Esophagus squamous epithelium (tissue), 5 donors: ENCODE measurements at regions not wholly inside any gene's neighbourhood (a gene's known extent, or its start where the extent isn't known, plus 50 kb on each side); places are given as distances from the start of the nearest gene placed in this dataset.
"Not testable (repeated sequence)": the region's sequence is repeated elsewhere in the genome, so short reads cannot be mapped to it uniquely, and the experiment has no call there.

ENCODE experiments used
- DNase-seq: peaks from one replicate; lab custom pipeline; 2025; lab: John Stamatoyannopoulos, UW
- H3K27ac ChIP-seq, 4 donors: fragments of 200-600 bp; sonication (generic); one replicate each; pipeline ENCODE4 v1.5.1; 2016 to 2019; ENCODE audit warnings: mild to moderate bottlenecking in 1 of 4
- H3K27me3 ChIP-seq, 4 donors: fragments of 200-600 bp; sonication (generic); 1 replicate in 3 of 4; 2 replicates in 1 of 4; pipeline versions ENCODE4 v1.5.1 to v1.6.0; 2017 to 2021; ENCODE audit warnings: antibody characterized with exemption in 1 of 4
- H3K36me3 ChIP-seq, 3 donors: fragments of 200-600 bp; sonication (generic); one replicate each; pipeline ENCODE4 v1.5.1; 2016 to 2019
- H3K4me1 ChIP-seq, 3 donors: fragments of 200-600 bp; sonication (generic); one replicate each; pipeline ENCODE4 v1.5.1; 2017 to 2019
- H3K4me3 ChIP-seq, 4 donors: fragments of 200-600 bp; sonication (generic); 1 replicate in 3 of 4; 2 replicates in 1 of 4; pipeline ENCODE4 v1.5.1; 2016 to 2019; ENCODE audit warnings: mild to moderate bottlenecking in 2 of 4, moderate library complexity in 1 of 4
- H3K9me3 ChIP-seq, 3 donors: fragments of 200-600 bp; sonication (generic); one replicate each; pipeline ENCODE4 v1.5.1; 2016 to 2019
- CTCF ChIP-seq, 6 experiments: fragments of 450-650 bp in 4 of 6; fragments of 200-600 bp in 2 of 6; sonication (generic) in 2 of 6; IDR thresholded peaks; one replicate each; pipeline ENCODE4 v1.5.1; 2016 to 2019; ENCODE audit warnings: antibody characterized with exemption in 6 of 6, mild to moderate bottlenecking in 4 of 6, moderate library complexity in 4 of 6
- POLR2A ChIP-seq, 4 donors: fragments of 450-650 bp; IDR thresholded peaks; one replicate each; pipeline ENCODE4 v1.6.1; 2017; ENCODE audit warnings: antibody characterized with exemption in 4 of 4, mild to moderate bottlenecking in 4 of 4, moderate library complexity in 3 of 4
- WGBS, 2 donors: methylation state at CpG; one replicate each; pipeline ENCODE4 v1.1.5; 2018; 5-methylcytosine and 5-hydroxymethylcytosine counted together
- intact Hi-C: fragments of 100-400 bp; cut with DNase I; formaldehyde crosslinking; loops from one replicate; pipeline ENCODE4 v1.15.0; 2022
- donor health status: DM: yes; HTN: yes; CAD: no.

DNA sequence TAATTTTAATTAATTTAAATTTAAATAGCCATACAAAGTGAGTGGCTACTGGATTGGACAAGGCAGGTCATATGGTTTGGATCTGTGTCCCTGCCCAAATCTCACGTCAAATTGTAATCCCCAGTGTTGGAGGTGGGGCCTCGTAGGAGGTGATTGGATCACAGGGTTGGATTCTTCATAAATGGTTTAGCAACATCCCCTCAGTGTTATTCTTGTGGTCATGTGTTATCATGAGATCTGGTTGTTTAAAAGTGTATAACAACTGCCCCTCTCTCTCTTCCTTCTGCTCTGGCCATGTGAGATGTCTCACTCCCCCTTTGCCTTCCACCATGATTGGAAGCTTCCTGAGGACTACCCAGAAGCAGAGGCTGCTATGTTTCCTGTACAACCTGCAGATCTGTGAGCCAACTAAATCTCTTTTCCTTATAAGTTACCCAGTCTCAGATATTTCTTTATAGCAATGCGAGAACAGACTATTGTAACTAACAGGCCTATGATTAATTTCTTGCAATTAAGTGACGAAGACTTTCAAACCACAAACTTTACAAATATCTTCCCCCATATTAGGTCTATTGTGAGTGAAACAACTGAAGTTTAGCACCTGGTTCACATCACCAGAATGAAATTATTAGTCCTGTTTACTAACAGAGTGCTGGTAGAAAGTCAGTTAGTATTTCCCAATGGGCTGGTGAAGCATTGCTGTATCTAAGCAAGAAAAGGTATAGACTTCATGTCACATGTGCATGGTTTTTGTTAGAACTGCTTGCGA, 60.0 kb upstream of the TNFAIP3 start:
- Histone ChIP-seq H3K9me3 (no peaks in the 10 kb centered on the region), H3K36me3 (no peaks in the 10 kb centered on the region), H3K27ac (no peak overlapping the region), H3K4me1 (peaks cover 4 to 49% (median 37%) of the 10 kb centered on the region in 3 donors), H3K27me3 (no peaks in the 10 kb centered on the region), H3K4me3 (no peak overlapping the region)
- DNase-seq: no peak
- intact Hi-C loops: loop anchor here (5.0 kb wide), 1 partner anchor 60 kb away; the partner anchor contains the start of gene TNFAIP3
- WGBS, 2 donors: 85 to 92% methylated on average over 5 of the region's 5 CpGs
- TF ChIP-seq CTCF (IDR thresholded peaks at IDR 0.05): no peak
- no peak for TF ChIP-seq POLR2A (IDR thresholded peaks at IDR 0.05)

- intact Hi-C loops: loop anchor here (5.0 kb wide), 1 partner anchor 59 kb away; the partner anchor contains the start of gene TNFAIP3
- Histone ChIP-seq H3K36me3 (no peaks in the 10 kb centered on the region), H3K9me3 (no peaks in the 10 kb centered on the region), H3K27me3 (no peaks in the 10 kb centered on the region), H3K4me1 (peaks cover 4 to 57% (median 37%) of the 10 kb centered on the region in 3 donors), H3K4me3 (no peak overlapping the region), H3K27ac (no peak overlapping the region)
- TF ChIP-seq CTCF (IDR thresholded peaks at IDR 0.05) (no peak), POLR2A (IDR thresholded peaks at IDR 0.05) (no peak)
- DNase-seq: no peak
Measured at GRCh38 chr6:137808191-137808590, 58.9 kb upstream of the TNFAIP3 start.

GRCh38 chr6:137808836-137809315, 58.2 kb upstream of the TNFAIP3 start:
- Histone ChIP-seq H3K36me3 (no peaks in the 10 kb centered on the region), H3K27ac (no peak overlapping the region), H3K4me3 (no peak overlapping the region), H3K4me1 (peaks cover 4 to 60% (median 34%) of the 10 kb centered on the region in 3 donors), H3K27me3 (no peaks in the 10 kb centered on the region), H3K9me3 (no peaks in the 10 kb centered on the region)
- TF ChIP-seq CTCF (IDR thresholded peaks at IDR 0.05): no peak
- TF ChIP-seq POLR2A (IDR thresholded peaks at IDR 0.05): no peak
- intact Hi-C loops: loop anchor here (5.0 kb wide), 1 partner anchor 58 kb away; the partner anchor contains the start of gene TNFAIP3
- DNase-seq: no peak
- 80 to 88% methylated on average over 7 of the region's 7 CpGs for WGBS, 2 donors

DNA sequence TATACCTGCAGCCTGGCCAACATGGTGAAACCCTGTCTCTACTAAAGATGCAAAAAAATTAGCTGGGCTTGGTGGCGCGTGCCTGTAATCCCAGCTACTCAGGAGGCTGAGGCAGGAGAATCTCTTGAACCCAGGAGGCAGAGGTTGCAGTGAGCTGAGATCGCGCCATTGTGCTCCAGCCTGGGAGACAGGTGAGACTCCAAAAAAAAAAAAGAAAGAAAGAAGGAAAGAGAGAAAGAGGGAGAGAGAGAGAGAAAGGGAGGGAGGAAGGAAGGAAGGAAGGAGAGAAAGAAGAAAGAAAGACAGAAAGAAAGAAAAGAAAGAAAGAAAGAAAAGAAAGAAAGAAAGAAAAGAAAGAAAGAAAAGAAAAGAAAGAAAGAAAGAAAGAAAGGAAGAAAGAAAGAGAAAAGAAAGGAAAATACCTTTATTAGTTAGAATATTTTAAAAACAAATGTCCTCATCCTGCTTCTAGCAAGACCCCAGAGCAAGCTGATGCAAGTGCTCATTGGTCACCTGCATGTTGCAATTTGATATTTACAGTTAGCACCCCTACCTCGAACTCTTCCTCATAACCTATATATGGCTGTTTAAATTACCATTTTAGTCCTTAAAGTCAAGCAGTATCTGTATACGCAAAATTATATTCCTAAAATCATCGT, 57.0 kb upstream of the TNFAIP3 start:
- WGBS, 2 donors: 73 to 94% methylated on average over 7 of the region's 7 CpGs
- H3K4me3 ChIP-seq, DNase-seq: not testable (repeated sequence)

GRCh38 chr6:137810554-137811120, 56.4 kb upstream of the TNFAIP3 start:
- intact Hi-C loops: no loop called here
- Histone ChIP-seq H3K27me3 (no peaks in the 10 kb centered on the region), H3K4me3 (no peak overlapping the region), H3K4me1 (peaks cover 4 to 42% (median 17%) of the 10 kb centered on the region in 3 donors), H3K27ac (peak overlapping the region in 3 of 4 donors; percentile 35 to 68 (median 66)), H3K36me3 (no peaks in the 10 kb centered on the region), H3K9me3 (no peaks in the 10 kb centered on the region)
- WGBS, 2 donors: 92 to 98% methylated on average over 4 of the region's 4 CpGs
- DNase-seq: no peak
- TF ChIP-seq POLR2A (IDR thresholded peaks at IDR 0.05) (no peak), CTCF (IDR thresholded peaks at IDR 0.05) (no peak)

More for the DNA sequence above, 57.0 kb upstream of the TNFAIP3 start:
- intact Hi-C loops: loop anchor here (5.0 kb wide), 1 partner anchor 57 kb away; the partner anchor contains the start of gene TNFAIP3
- H3K27ac ChIP-seq, H3K36me3 ChIP-seq, H3K9me3 ChIP-seq, H3K27me3 ChIP-seq: not testable (repeated sequence)
- peaks cover 4 to 48% (median 23%) of the 10 kb centered on the region in 3 donors for H3K4me1 ChIP-seq
